ENCODE measurements at regions not wholly inside any gene's neighbourhood (a gene's known extent, or its start where the extent isn't known, plus 50 kb on each side); places are given as distances from the start of the nearest gene placed in this dataset.

- FAIRE-seq (no peak), DNase-seq (ENCODE audit: low read depth) (no peak)
- no peaks in the 10 kb centered on the region for H3K36me3 ChIP-seq (ENCODE audit: control insufficient read depth, insufficient read depth, low read length)
- H3K27me3 ChIP-seq (ENCODE audit: control insufficient read depth, insufficient read depth, low read length), result no peaks in the 10 kb centered on the region
- no peak overlapping the region for H3K4me3 ChIP-seq (ENCODE audit: low read depth, low read length)
- TF ChIP-seq, protein P1, sequence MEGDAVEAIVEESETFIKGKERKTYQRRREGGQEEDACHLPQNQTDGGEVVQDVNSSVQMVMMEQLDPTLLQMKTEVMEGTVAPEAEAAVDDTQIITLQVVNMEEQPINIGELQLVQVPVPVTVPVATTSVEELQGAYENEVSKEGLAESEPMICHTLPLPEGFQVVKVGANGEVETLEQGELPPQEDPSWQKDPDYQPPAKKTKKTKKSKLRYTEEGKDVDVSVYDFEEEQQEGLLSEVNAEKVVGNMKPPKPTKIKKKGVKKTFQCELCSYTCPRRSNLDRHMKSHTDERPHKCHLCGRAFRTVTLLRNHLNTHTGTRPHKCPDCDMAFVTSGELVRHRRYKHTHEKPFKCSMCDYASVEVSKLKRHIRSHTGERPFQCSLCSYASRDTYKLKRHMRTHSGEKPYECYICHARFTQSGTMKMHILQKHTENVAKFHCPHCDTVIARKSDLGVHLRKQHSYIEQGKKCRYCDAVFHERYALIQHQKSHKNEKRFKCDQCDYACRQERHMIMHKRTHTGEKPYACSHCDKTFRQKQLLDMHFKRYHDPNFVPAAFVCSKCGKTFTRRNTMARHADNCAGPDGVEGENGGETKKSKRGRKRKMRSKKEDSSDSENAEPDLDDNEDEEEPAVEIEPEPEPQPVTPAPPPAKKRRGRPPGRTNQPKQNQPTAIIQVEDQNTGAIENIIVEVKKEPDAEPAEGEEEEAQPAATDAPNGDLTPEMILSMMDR (IDR thresholded peaks at IDR 0.05; ENCODE audit: insufficient read depth, low read length, severe bottlenecking), result no peak
Measured at GRCh38 chr3:20400686-20401085, 214.7 kb upstream of the SGO1 start.

DNA sequence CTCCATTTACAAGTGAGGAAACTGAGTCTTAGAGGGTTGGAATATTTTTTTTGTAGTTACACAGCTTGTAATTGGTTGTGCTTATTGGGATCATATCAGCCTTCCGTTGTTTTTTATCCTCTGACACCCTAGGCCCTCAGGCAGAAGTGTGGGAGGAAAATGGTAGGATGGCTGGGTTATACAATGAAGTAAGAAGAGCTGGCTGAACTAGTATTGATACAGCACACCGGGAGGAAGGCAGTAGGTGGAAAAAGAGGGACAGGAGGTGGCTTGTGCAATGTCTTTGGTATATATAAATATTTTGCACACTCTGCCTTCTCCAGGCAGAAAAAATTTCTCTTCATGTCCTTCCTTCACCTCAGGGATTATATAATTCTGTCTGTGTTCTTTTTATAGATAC, 214.3 kb upstream of the SGO1 start:
- Histone ChIP-seq H3K36me3 (ENCODE audit: control insufficient read depth, insufficient read depth, low read length) (no peaks in the 10 kb centered on the region), H3K27me3 (ENCODE audit: control insufficient read depth, insufficient read depth, low read length) (no peaks in the 10 kb centered on the region), H3K4me3 (ENCODE audit: low read depth, low read length) (no peak overlapping the region)
- TF ChIP-seq, protein P1 (IDR thresholded peaks at IDR 0.05; ENCODE audit: insufficient read depth, low read length, severe bottlenecking), result no peak
- FAIRE-seq (no peak), DNase-seq (ENCODE audit: low read depth) (no peak)

- no peaks in the 10 kb centered on the region for H3K36me3 ChIP-seq (ENCODE audit: control insufficient read depth, insufficient read depth, low read length)
- H3K27me3 ChIP-seq (ENCODE audit: control insufficient read depth, insufficient read depth, low read length), result no peaks in the 10 kb centered on the region
- no peak overlapping the region for H3K4me3 ChIP-seq (ENCODE audit: low read depth, low read length)
- no peak for DNase-seq (ENCODE audit: low read depth)
- no peak for FAIRE-seq
- TF ChIP-seq, protein P1 (IDR thresholded peaks at IDR 0.05; ENCODE audit: insufficient read depth, low read length, severe bottlenecking), result no peak
Measured at GRCh38 chr3:20396335-20396734, 210.3 kb upstream of the SGO1 start.

GRCh38 chr3:20395692-20396091, 209.7 kb upstream of the SGO1 start:
- TF ChIP-seq, protein P1 (IDR thresholded peaks at IDR 0.05; ENCODE audit: insufficient read depth, low read length, severe bottlenecking), result no peak
- FAIRE-seq, result no peak
- H3K36me3 ChIP-seq (ENCODE audit: control insufficient read depth, insufficient read depth, low read length), result no peaks in the 10 kb centered on the region

GRCh38 chr3:20394243-20394642, 208.2 kb upstream of the SGO1 start:
- FAIRE-seq, result no peak
- H3K36me3 ChIP-seq (ENCODE audit: control insufficient read depth, insufficient read depth, low read length), result no peaks in the 10 kb centered on the region
- TF ChIP-seq, protein P1 (IDR thresholded peaks at IDR 0.05; ENCODE audit: insufficient read depth, low read length, severe bottlenecking), result no peak
- DNase-seq (ENCODE audit: low read depth), result no peak
- H3K4me3 ChIP-seq (ENCODE audit: low read depth, low read length), result no peak overlapping the region
- H3K27me3 ChIP-seq (ENCODE audit: control insufficient read depth, insufficient read depth, low read length), result no peaks in the 10 kb centered on the region

More at GRCh38 chr3:20395692-20396091, 209.7 kb upstream of the SGO1 start:
- DNase-seq (ENCODE audit: low read depth), result no peak
- no peak overlapping the region for H3K4me3 ChIP-seq (ENCODE audit: low read depth, low read length)
- H3K27me3 ChIP-seq (ENCODE audit: control insufficient read depth, insufficient read depth, low read length), result no peaks in the 10 kb centered on the region

GRCh38 chr3:20391644-20392043, 205.6 kb upstream of the SGO1 start:
- Histone ChIP-seq H3K36me3 (ENCODE audit: control insufficient read depth, insufficient read depth, low read length) (no peaks in the 10 kb centered on the region), H3K27me3 (ENCODE audit: control insufficient read depth, insufficient read depth, low read length) (no peaks in the 10 kb centered on the region), H3K4me3 (ENCODE audit: low read depth, low read length) (no peak overlapping the region)
- DNase-seq (ENCODE audit: low read depth) (no peak), FAIRE-seq (no peak)
- TF ChIP-seq, protein P1 (IDR thresholded peaks at IDR 0.05; ENCODE audit: insufficient read depth, low read length, severe bottlenecking), result no peak

All from bronchial epithelial cell (primary cell).